OCI-LY7 (cell line): ENCODE measurements at regions not wholly inside any gene's neighbourhood (a gene's known extent, or its start where the extent isn't known, plus 50 kb on each side); places are given as distances from the start of the nearest gene placed in this dataset.

Source experiments
- BruUV-seq: library from RNA; stranded (reverse); fragments of 400-500 nt; replicated peaks from 2 replicates; lab custom pipeline; 2021; lab: Mats Ljungman, UMichigan
- CTCF ChIA-PET: fragments of 300-600 bp; sonication (Branson Sonifier 250); formaldehyde crosslinking; loops from one replicate; lab custom pipeline; 2022; ENCODE audit warnings: antibody characterized with exemption; ENCODE audit not compliant: unreplicated experiment; lab: Charles Lee
- POLR2A ChIA-PET: fragments of 300-600 bp; sonication (Branson Sonifier 250); formaldehyde crosslinking; loops from one replicate; lab custom pipeline; 2022; ENCODE audit warnings: antibody characterized with exemption; lab: Charles Lee
- DNase-seq: peaks from one replicate; pipeline ENCODE4 v3.0.0-alpha.2; 2015; ENCODE audit warnings: low spot score
- H2AFZ ChIP-seq: fragments of 200-600 bp; sonication (generic), shearing (Covaris generic); 2 replicates; pipeline ENCODE4 v1.6.1; 2014; ENCODE audit warnings: mild to moderate bottlenecking, antibody characterized with exemption, low read length, moderate library complexity
- H3K27ac ChIP-seq: fragments of 200-600 bp; sonication (generic); 2 replicates; pipeline ENCODE4 v1.5.1; 2014; ENCODE audit warnings: mixed run types, low read depth, mild to moderate bottlenecking, moderate library complexity, low read length, inconsistent platforms; ENCODE audit not compliant: poor library complexity, severe bottlenecking
- H3K36me3 ChIP-seq: fragments of 200-600 bp; sonication (generic); 2 replicates; pipeline ENCODE4 v1.6.1; 2014; ENCODE audit warnings: mild to moderate bottlenecking, antibody characterized with exemption, low read length, moderate library complexity, mixed read lengths; ENCODE audit not compliant: insufficient read depth
- H3K4me1 ChIP-seq: fragments of 200-600 bp; sonication (generic); 2 replicates; pipeline ENCODE4 v1.5.1; 2014; ENCODE audit warnings: mild to moderate bottlenecking, low read length; ENCODE audit not compliant: insufficient read depth, poor library complexity, severe bottlenecking
- H3K4me2 ChIP-seq: fragments of 200-600 bp; sonication (generic); 2 replicates; pipeline ENCODE4 v1.6.1; 2014; ENCODE audit warnings: mild to moderate bottlenecking, low read length
- H3K4me3 ChIP-seq: fragments of 200-600 bp; sonication (generic); 2 replicates; pipeline ENCODE4 v1.5.1; 2014; ENCODE audit warnings: mild to moderate bottlenecking, low read depth, low read length; ENCODE audit not compliant: poor library complexity, severe bottlenecking
- H3K79me2 ChIP-seq: fragments of 200-600 bp; sonication (generic); 2 replicates; pipeline ENCODE4 v1.6.1; 2016; ENCODE audit warnings: low read depth, mild to moderate bottlenecking, low read length, moderate library complexity, mixed read lengths; ENCODE audit not compliant: insufficient read depth
- H3K9me2 ChIP-seq: fragments of 200-600 bp; sonication (generic); 2 replicates; pipeline ENCODE4 v1.6.1; 2016; ENCODE audit warnings: mild to moderate bottlenecking, low read length, mixed read lengths; ENCODE audit not compliant: insufficient read depth
- H3K9me3 ChIP-seq: fragments of 200-600 bp; sonication (generic); 2 replicates; pipeline ENCODE4 v1.6.1; 2014; ENCODE audit warnings: mild to moderate bottlenecking, mixed run types, low read length, mixed read lengths
- H4K20me1 ChIP-seq: fragments of 200-600 bp; sonication (generic); 2 replicates; pipeline ENCODE4 v1.6.1; 2014; ENCODE audit warnings: mild to moderate bottlenecking, antibody characterized with exemption, low read length, moderate library complexity, mixed read lengths; ENCODE audit not compliant: insufficient read depth
- EZH2phosphoT487 ChIP-seq: fragments of 200-600 bp; sonication (generic); IDR thresholded peaks from 2 replicates; pipeline ENCODE4 v1.6.1; 2018; ENCODE audit warnings: low read depth, borderline replicate concordance, mild to moderate bottlenecking, mixed run types, antibody characterized with exemption, low read length, moderate library complexity, mixed read lengths
- intact Hi-C: fragments of 100-400 bp; cut with micrococcal nuclease; formaldehyde crosslinking; loops from one replicate; pipeline ENCODE4 v1.10.0; 2022; ENCODE audit not compliant: unreplicated experiment
- TF ChIP-seq, protein P1 (sequence below): fragments of 200-600 bp; sonication (generic); conservative IDR thresholded peaks from 2 replicates; pipeline ENCODE4 v1.5.1; 2014; ENCODE audit warnings: mild to moderate bottlenecking, antibody characterized with exemption, low read length, moderate library complexity, mixed read lengths

DNA sequence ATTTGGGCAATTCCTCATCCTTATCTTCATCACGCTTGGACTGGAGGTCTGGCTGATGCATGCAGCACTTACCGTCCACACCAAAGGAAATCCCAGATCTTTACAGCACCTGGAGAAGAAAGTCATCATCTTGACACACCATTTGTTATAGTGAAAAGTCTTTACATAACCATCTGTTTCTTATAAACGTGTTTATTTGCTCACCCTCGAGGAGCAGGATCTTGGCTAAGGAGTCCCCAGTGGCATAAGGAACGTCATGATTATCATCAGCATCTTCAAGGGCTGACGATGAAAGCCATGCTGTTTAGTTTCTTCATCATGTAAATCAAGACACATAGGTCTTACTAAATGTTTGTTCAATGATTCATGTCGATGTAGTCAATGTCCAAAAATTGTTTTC is 248.8 kb upstream of the ELAC2 start:
- no peak overlapping the region for H2AFZ ChIP-seq
- intact Hi-C loops = no loop called here
- DNase-seq = no peak
- no peaks in the 10 kb centered on the region for H3K36me3 ChIP-seq
- no TSS peak for BruUV-seq
- no peak overlapping the region for H3K4me3 ChIP-seq
- H4K20me1 ChIP-seq = no peaks in the 10 kb centered on the region
- no peak overlapping the region for H3K27ac ChIP-seq
- no peaks in the 10 kb centered on the region for H3K79me2 ChIP-seq
- POLR2A ChIA-PET = no interaction called here
- H3K9me3 ChIP-seq = no peaks in the 10 kb centered on the region
- H3K9me2 ChIP-seq = no peaks in the 10 kb centered on the region; the same call in 1 of the 2 replicates
- TF ChIP-seq EZH2phosphoT487 = no peak
- TF ChIP-seq, protein P1, sequence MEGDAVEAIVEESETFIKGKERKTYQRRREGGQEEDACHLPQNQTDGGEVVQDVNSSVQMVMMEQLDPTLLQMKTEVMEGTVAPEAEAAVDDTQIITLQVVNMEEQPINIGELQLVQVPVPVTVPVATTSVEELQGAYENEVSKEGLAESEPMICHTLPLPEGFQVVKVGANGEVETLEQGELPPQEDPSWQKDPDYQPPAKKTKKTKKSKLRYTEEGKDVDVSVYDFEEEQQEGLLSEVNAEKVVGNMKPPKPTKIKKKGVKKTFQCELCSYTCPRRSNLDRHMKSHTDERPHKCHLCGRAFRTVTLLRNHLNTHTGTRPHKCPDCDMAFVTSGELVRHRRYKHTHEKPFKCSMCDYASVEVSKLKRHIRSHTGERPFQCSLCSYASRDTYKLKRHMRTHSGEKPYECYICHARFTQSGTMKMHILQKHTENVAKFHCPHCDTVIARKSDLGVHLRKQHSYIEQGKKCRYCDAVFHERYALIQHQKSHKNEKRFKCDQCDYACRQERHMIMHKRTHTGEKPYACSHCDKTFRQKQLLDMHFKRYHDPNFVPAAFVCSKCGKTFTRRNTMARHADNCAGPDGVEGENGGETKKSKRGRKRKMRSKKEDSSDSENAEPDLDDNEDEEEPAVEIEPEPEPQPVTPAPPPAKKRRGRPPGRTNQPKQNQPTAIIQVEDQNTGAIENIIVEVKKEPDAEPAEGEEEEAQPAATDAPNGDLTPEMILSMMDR = no peak
- CTCF ChIA-PET = no interaction called here
- H3K4me2 ChIP-seq = no peak overlapping the region
- no peaks in the 10 kb centered on the region for H3K4me1 ChIP-seq

DNA sequence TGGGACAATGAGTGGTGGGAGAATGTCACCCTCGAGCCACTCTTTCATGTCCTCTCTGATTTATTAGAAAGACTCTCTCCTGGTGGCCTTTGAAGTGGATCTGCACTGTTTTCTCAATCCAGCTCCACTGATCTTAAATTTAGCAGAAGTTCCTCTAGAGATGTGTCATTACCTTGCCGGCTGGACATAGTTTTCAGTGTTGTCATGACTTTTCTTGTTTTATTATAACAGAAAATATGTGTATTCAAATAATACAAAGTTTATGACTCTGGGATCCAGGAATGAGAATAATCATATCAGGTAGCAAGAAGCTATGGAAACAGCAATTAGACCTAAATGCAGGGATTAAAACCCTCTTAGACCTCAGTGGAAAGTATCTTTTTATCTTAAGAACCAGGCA is 247.5 kb upstream of the ELAC2 start:
- DNase-seq = no peak
- H3K9me3 ChIP-seq = no peaks in the 10 kb centered on the region
- intact Hi-C loops = no loop called here
- H3K79me2 ChIP-seq = no peaks in the 10 kb centered on the region
- ChIA-PET CTCF (no interaction called here), POLR2A (interaction anchor here (1.1 kb wide), 1 partner anchor 19 kb away, joined by 3 read pairs; no protein-coding TSS in a partner anchor)
- no peak overlapping the region for H3K4me3 ChIP-seq
- TF ChIP-seq, protein P1 = no peak
- TF ChIP-seq EZH2phosphoT487 = no peak
- H2AFZ ChIP-seq = no peak overlapping the region
- no peaks in the 10 kb centered on the region for H4K20me1 ChIP-seq
- no peak overlapping the region for H3K4me2 ChIP-seq
- no peaks in the 10 kb centered on the region for H3K36me3 ChIP-seq
- no peaks in the 10 kb centered on the region; the same call in 1 of the 2 replicates for H3K9me2 ChIP-seq
- no peak overlapping the region for H3K27ac ChIP-seq
- H3K4me1 ChIP-seq = no peaks in the 10 kb centered on the region
- BruUV-seq = no TSS peak

DNA sequence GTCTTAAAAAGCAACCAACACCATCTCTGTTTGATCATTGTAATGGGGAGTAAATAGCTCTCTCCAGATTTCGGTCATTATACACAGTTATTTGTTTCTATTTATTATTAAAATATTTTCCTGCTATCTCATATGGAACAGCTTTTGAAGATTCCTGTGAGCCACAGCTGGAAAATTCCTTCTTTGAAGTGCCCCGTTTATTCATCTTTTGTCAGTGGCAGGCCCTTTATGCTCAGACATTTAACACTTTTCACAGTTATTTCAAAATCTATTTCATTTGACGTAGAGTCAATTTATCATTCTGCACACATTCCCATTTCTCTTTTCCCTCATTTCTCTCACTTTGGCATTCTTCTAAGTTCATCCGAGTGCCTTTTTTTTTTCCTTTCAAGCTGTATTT is 245.9 kb upstream of the ELAC2 start:
- Histone ChIP-seq H4K20me1 (no peaks in the 10 kb centered on the region), H3K4me2 (no peak overlapping the region), H3K4me3 (no peak overlapping the region), H3K79me2 (no peaks in the 10 kb centered on the region), H2AFZ (no peak overlapping the region), H3K4me1 (no peaks in the 10 kb centered on the region), H3K27ac (no peak overlapping the region), H3K9me3 (no peaks in the 10 kb centered on the region), H3K36me3 (no peaks in the 10 kb centered on the region), H3K9me2 (no peaks in the 10 kb centered on the region)
- POLR2A ChIA-PET = interaction anchor here (0.7 kb wide), 1 partner anchor 53 kb away, joined by 3 read pairs; no protein-coding TSS in a partner anchor
- BruUV-seq = no TSS peak
- intact Hi-C loops = no loop called here
- CTCF ChIA-PET = no interaction called here
- TF ChIP-seq, protein P1 = no peak
- TF ChIP-seq EZH2phosphoT487 = no peak
- DNase-seq = no peak
